Esophagus (tissue), 2 donors: ENCODE measurements at regions not wholly inside any gene's neighbourhood (a gene's known extent, or its start where the extent isn't known, plus 50 kb on each side); places are given as distances from the start of the nearest gene placed in this dataset.

Experiments
- H3K27ac ChIP-seq, 2 donors: one replicate each; pipeline ENCODE4 v1.5.1; 2013; ENCODE audit warnings: low read depth in 2 of 2, mild to moderate bottlenecking in 2 of 2, inconsistent platforms in 1 of 2, low read length in 1 of 2, moderate library complexity in 1 of 2
- H3K27me3 ChIP-seq, 2 donors: one replicate each; pipeline ENCODE4 v1.6.1; 2013; ENCODE audit warnings: low read length in 2 of 2, control low read depth in 1 of 2, mild to moderate bottlenecking in 1 of 2; ENCODE audit not compliant: insufficient read depth in 2 of 2, control insufficient read depth in 1 of 2
- H3K36me3 ChIP-seq, 2 donors: one replicate each; pipeline ENCODE4 v1.6.1; 2013; ENCODE audit warnings: low read length in 1 of 2; ENCODE audit not compliant: control insufficient read depth in 2 of 2, insufficient read depth in 2 of 2
- H3K4me1 ChIP-seq, 2 donors: one replicate each; pipeline ENCODE4 v1.6.1; 2013; ENCODE audit warnings: low read length in 1 of 2; ENCODE audit not compliant: control insufficient read depth in 2 of 2, insufficient read depth in 2 of 2
- H3K4me3 ChIP-seq, 2 donors: one replicate each; pipeline ENCODE4 v1.5.1; 2013; ENCODE audit warnings: low read length in 2 of 2, mild to moderate bottlenecking in 2 of 2, low read depth in 1 of 2, moderate library complexity in 1 of 2
- H3K9me3 ChIP-seq, 2 donors: one replicate each; pipeline ENCODE4 v1.6.1; 2013; ENCODE audit warnings: mild to moderate bottlenecking in 2 of 2, low read depth in 1 of 2, low read length in 1 of 2, moderate library complexity in 1 of 2; ENCODE audit not compliant: control insufficient read depth in 2 of 2, insufficient read depth in 1 of 2
- WGBS, 2 donors: extraction: QIAGEN DNeasy Blood & Tissue Kit; methylation state at CpG; one replicate each; pipeline ENCODE4 v1.1.7; 2013; 5-methylcytosine and 5-hydroxymethylcytosine counted together
- donor health status: healthy with polysubstance abuse.
- donor health status: Bipolar disorder and iron deficiency.

DNA sequence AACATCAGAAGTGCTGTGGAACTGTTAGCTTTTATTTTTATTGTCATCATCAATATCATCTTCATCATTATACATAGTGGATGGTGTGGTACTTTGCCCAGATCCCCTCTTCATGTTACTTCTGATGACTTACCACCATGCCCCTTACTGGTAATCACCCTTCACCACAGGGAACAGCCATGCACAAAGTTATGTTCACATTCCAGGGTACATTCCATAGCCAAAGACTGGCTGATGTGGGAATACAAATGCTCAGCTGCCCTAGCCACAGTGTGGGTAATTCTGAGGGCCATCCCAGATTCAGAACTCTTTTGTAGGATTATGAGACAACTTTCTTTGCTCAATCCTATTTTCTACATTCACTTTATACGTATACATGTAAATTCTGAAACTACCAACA is 691.3 kb upstream of the CXADR start:
- WGBS, 2 donors, result 89 to 92% methylated on average over 1 of the region's 1 CpG

DNA sequence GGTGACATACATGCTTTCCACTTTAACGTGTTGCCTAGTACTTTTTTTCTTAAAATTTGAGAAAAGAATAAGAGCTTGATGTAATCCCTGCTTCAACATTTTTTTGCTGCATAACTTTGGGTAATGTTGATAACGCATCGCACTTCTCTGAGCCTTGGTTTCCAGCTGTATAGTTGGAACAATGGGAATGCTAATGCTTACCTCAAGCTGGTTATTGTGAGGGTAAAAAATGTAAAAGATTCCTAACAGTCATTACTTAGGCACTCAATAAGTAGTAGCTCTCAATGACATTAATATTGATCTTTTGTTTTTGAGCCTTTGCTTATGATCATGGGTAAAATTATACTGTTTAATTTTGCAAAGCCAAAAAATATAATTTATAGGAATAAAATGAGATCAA is 683.3 kb upstream of the CXADR start:
- Histone ChIP-seq H3K4me1 (no peaks in the 10 kb centered on the region), H3K36me3 (no peaks in the 10 kb centered on the region), H3K4me3 (no peak overlapping the region), H3K9me3 (no peaks in the 10 kb centered on the region), H3K27ac (no peak overlapping the region), H3K27me3 (no peaks in the 10 kb centered on the region)
- WGBS, 2 donors, result 80 to 83% methylated on average over 3 of the region's 3 CpGs

More for the DNA sequence above, 691.3 kb upstream of the CXADR start:
- no peaks in the 10 kb centered on the region for H3K9me3 ChIP-seq
- no peaks in the 10 kb centered on the region for H3K27me3 ChIP-seq
- no peak overlapping the region for H3K4me3 ChIP-seq
- no peak overlapping the region for H3K27ac ChIP-seq
- no peaks in the 10 kb centered on the region for H3K4me1 ChIP-seq
- H3K36me3 ChIP-seq, result no peaks in the 10 kb centered on the region

DNA sequence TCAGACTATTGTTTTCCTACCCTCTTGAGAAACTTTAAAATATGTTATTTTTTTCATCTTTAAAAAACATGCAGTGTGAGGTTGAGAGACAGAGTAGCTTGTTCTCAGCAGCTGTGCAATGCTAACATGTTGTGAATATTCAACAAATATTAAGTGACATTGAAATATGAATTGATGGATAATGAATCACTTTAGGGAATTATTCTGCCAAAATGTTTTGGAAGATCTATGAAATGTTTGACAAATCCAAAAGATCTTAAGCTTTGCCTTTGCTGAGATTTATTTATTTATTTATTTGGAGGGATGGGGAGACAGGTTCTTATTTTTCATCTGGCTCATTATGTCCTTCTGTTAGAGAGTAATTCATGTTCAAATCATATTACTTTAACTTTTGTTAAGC is 680.1 kb upstream of the CXADR start:
- H3K9me3 ChIP-seq, result no peaks in the 10 kb centered on the region
- no peaks in the 10 kb centered on the region for H3K4me1 ChIP-seq
- no peaks in the 10 kb centered on the region for H3K27me3 ChIP-seq
- no peaks in the 10 kb centered on the region for H3K36me3 ChIP-seq
- no peak overlapping the region for H3K4me3 ChIP-seq
- H3K27ac ChIP-seq, result no peak overlapping the region

DNA sequence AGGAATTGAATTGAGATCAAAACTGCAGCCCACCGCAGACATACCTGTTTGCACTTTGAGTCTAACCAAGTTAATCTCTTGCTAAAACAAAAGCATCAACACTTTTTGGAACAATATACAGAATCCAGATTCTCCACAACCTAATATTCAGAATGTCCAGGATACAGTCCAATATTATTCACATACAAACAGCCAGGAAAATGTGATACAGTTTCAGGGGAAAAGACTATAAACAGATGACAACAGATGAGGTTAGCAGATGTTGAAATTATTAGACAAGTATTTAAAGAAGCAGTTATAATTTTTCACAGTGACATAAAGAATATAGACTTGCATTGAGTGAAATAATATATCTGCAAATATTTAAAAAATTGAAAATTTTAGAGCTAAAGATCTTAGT is 678.1 kb upstream of the CXADR start:
- no peaks in the 10 kb centered on the region for H3K9me3 ChIP-seq
- H3K4me3 ChIP-seq, result no peak overlapping the region
- no peaks in the 10 kb centered on the region for H3K36me3 ChIP-seq
- no peaks in the 10 kb centered on the region for H3K27me3 ChIP-seq
- WGBS, 2 donors, result 79 to 88% methylated on average over 1 of the region's 1 CpG
- no peaks in the 10 kb centered on the region for H3K4me1 ChIP-seq
- H3K27ac ChIP-seq, result no peak overlapping the region

DNA sequence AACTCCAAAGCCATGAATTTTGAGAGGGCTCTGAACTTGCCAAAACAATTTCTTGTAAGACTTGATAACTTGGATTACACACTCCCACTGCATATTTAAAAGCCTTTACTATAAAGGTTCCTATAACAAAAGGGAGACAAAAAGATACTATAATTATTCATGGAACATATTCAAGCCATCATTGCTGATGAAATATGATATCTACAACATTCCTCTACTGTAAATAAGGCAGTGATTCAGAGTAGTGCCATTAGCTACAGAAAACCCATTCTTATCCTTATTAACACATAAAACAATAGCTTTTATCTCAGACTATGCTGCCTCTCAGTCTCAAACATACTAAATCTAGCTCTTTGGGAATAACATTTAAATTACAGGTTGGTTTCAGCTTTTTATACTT is 675.5 kb upstream of the CXADR start:
- H3K4me1 ChIP-seq, result no peaks in the 10 kb centered on the region
- no peaks in the 10 kb centered on the region for H3K36me3 ChIP-seq
- no peak overlapping the region for H3K27ac ChIP-seq
- H3K4me3 ChIP-seq, result no peak overlapping the region
- H3K27me3 ChIP-seq, result no peaks in the 10 kb centered on the region
- no peaks in the 10 kb centered on the region for H3K9me3 ChIP-seq

DNA sequence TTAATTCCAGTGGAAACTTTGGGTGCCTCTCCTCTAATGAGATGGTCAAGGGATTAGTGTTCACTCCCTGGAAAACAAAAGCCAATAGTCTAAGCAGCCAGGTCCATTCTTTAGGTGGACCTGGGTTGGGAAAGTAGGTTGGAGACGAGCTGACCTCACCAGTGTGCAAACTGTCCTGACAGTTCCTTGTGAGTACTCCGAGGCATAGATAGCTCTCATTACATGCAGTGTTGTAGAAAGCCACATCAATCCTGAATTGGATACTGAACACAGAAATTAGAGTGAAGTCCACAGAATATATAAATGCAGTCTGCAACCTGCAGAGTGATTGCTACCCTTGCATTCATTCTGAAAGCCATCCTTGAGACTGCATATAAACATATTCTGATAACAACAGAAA is 675.1 kb upstream of the CXADR start:
- no peaks in the 10 kb centered on the region for H3K36me3 ChIP-seq
- H3K9me3 ChIP-seq, result no peaks in the 10 kb centered on the region
- no peak overlapping the region for H3K27ac ChIP-seq
- 56 to 68% methylated on average over 2 of the region's 2 CpGs for WGBS, 2 donors
- H3K4me1 ChIP-seq, result no peaks in the 10 kb centered on the region
- H3K27me3 ChIP-seq, result no peaks in the 10 kb centered on the region
- H3K4me3 ChIP-seq, result no peak overlapping the region

DNA sequence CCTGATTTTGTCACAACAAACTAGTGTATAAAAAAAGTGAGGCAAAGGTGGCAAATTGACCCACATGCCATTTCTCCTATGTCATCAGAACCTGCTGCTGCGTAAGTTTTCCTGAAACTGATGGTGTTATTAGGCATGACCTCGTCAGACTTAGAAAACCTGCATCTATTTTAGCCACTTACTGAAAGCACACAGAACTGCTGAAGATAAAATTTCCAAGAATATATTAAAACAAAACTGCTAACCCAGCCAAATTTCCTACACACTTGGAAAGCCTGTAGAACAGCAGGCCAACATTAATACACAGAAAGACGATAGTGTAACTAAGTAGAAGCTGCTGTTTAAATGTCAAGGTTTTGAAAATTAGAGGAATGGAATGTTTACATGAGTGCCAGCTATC is 674.5 kb upstream of the CXADR start:
- no peaks in the 10 kb centered on the region for H3K4me1 ChIP-seq
- H3K4me3 ChIP-seq, result no peak overlapping the region
- WGBS, 2 donors, result 35 to 39% methylated on average over 3 of the region's 3 CpGs
- H3K9me3 ChIP-seq, result no peaks in the 10 kb centered on the region
- H3K27me3 ChIP-seq, result no peaks in the 10 kb centered on the region
- H3K36me3 ChIP-seq, result no peaks in the 10 kb centered on the region
- no peak overlapping the region for H3K27ac ChIP-seq

DNA sequence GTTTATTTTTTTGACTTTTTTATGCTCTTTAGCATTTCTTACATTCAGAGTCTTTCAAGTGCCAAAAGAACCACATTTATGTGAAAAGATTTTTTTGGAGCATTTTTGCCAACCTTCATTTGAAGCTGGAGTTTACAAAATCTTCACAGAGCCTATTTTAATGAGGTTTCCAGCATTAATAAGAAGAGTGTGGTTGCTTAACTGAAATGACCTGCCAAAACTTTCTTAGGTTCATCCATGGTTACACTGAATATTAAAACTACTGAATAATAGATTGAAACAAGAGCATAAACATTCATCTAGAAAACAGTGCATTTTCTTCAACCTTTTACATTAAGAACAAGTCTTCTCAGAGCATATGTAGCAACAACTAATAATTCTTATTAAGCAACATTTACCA is 672.3 kb upstream of the CXADR start:
- H3K36me3 ChIP-seq, result no peaks in the 10 kb centered on the region
- H3K4me3 ChIP-seq, result no peak overlapping the region
- no peaks in the 10 kb centered on the region for H3K4me1 ChIP-seq
- no peaks in the 10 kb centered on the region for H3K27me3 ChIP-seq
- H3K27ac ChIP-seq, result no peak overlapping the region
- no peaks in the 10 kb centered on the region for H3K9me3 ChIP-seq

DNA sequence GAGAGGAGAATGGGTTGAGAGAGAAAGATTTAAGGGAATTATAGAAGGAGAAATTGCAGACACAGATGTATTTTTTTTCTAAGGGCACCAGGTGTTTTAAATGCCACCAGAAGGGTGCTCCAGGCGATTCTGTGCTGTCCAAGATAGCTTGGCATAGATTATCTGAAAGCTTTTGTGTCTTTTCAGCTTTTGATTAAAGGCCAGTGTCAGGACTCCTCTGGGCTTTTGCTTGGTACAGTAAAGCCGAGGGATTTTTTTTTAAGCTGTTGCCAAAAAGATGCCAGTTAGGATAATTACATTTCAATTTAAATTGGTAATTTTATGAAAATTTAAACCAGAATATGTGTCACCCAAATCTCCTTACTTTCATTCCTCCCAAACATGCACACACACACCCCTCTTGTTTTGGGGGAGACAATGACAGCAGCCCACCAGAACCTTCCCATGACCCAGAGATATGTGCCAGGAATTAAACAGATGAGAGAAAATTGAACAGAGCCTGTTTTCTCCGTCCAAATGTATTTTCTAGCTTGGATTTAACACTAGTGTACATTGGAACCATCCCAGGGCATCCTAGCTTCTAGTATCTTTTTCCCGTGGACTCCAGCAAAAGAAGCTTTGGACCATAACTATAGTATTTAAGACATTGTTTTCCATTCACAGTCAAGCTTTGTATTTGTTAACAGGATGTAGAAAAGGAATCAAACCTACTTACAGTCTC is 670.7 kb upstream of the CXADR start:
- Histone ChIP-seq H3K36me3 (no peaks in the 10 kb centered on the region), H3K4me1 (no peaks in the 10 kb centered on the region), H3K9me3 (no peaks in the 10 kb centered on the region), H3K27me3 (no peaks in the 10 kb centered on the region), H3K27ac (peak overlapping the region in 1 of 2 donors; percentile 58), H3K4me3 (peak overlapping the region in 1 of 2 donors; percentile 33)
- WGBS, 2 donors, result 23 to 40% methylated on average over 4 of the region's 4 CpGs

DNA sequence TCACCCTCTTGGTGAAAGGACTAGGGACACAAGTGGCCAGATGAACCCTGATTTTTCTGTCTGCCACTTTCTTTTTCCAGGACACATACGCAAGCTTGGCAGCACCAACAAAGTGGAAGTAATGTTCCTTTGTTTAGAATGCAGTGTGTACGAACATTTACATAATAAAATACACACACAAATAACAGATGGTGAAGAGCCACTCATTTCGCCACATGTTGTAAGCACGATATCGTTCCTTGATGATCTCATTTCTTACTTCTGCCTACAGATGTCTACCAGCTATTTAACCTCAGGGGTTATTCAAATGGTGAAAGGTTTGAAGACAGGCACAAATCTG is 670.2 kb upstream of the CXADR start:
- Histone ChIP-seq H3K36me3 (no peaks in the 10 kb centered on the region), H3K27me3 (no peaks in the 10 kb centered on the region), H3K9me3 (no peaks in the 10 kb centered on the region), H3K27ac (peak overlapping the region; percentile 4 to 58), H3K4me3 (peak overlapping the region in 1 of 2 donors; percentile 33), H3K4me1 (no peaks in the 10 kb centered on the region)
- WGBS, 2 donors, result 28 to 43% methylated on average over 5 of the region's 5 CpGs
